Urothelium cell line (cell line): ENCODE measurements at regions not wholly inside any gene's neighbourhood (a gene's known extent, or its start where the extent isn't known, plus 50 kb on each side); places are given as distances from the start of the nearest gene placed in this dataset.
"Not testable (repeated sequence)": the region's sequence is repeated elsewhere in the genome, so short reads cannot be mapped to it uniquely, and the experiment has no call there.

Experiments used
- DNase-seq: peaks from one replicate; pipeline ENCODE4 v3.0.0; 2011; ENCODE audit warnings: low spot score, mixed read lengths
- FAIRE-seq: peaks from 2 replicates; lab custom pipeline; 2011; peaks lifted over from hg19 to GRCh38; lab: Jason Lieb, UNC

DNA sequence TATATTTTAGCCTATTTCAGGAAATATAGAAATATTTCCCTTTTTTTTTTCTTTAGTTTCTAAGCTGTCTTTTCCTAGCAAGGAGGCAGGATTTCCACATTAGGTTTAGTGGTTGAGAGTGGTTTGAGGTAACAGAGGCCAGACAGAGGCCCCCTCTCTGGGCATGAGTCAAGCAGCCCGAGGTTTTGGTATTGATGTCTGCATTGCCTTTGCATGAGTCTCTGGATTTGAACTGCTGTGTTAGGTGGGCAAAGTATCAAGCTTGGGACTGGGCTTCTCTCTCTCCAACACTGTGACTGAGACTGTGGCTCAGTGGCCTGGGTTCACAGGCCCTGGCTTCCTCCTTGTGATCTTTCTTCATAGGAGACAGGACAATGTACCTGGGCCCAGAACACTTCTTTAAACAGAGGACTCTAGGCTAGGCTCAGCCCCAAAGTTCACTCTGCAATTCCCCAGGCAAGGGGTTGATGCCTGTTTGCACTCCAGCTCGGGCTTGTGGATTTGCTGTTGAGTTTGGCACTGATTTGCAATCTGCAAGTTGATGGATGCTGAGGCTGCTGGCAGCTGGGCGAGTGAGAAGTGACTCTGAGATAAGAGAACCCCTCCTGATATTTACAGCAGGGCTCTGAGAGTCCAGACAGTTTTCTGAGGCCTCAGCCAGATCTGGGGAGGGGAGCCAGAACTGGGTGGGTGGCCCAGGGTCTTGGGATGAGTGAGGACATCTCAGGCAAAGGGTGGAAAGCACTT is 271.2 kb downstream of the EN1 start:
- peak; percentile 23 for FAIRE-seq
- no peak for DNase-seq

DNA sequence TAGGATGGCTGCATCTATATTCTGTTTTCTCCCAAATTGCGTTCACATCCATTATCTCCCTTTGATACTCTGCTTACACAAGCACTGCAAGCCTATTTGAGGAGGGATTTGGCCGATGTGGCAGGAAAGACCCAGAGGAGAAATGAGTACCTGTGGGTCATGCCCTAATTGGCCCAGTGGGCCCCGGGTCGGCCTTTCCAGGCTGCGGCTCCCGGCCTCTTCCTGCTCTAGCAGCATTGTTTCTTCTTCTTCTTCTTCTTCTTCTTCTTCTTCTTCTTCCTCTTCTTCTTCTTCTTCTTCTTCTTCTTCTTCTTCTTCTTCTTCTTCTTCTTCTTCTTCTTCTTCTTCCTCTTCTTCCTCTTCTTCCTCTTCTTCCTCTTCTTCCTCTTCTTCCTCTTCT is 275.1 kb downstream of the EN1 start:
- not testable (repeated sequence) for DNase-seq, FAIRE-seq

DNA sequence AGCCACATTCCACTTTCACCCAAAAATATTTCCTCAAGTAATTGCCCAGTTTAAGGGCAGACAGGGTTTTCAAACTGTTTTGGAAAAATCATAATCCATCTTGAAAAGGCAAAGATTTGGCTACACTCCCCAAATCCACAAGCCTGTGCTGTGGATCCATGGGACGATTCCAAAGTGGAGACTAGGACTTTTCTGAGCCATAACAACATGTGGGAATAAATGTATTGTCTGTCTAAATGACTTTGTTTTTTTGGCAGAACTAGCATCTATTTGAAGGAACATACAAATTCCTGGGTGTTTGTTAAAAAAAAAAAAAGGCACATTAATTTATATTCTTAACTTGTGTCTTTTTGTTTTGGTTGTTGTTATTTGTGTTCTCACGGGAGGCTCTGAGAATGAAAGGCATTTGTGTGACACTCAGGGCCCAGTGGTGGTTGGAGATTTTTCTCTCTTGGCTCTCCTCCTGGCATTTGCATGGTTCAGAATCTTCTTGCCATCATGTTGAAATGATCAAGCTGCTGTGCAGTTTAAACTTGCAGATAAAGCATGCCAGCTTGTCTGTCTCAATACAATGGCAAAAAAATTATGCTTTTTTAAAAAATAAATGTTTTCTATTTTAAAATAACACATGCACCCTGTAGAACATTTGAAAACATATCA is 277.4 kb downstream of the EN1 start:
- no peak for DNase-seq
- FAIRE-seq: peak; percentile 30

DNA sequence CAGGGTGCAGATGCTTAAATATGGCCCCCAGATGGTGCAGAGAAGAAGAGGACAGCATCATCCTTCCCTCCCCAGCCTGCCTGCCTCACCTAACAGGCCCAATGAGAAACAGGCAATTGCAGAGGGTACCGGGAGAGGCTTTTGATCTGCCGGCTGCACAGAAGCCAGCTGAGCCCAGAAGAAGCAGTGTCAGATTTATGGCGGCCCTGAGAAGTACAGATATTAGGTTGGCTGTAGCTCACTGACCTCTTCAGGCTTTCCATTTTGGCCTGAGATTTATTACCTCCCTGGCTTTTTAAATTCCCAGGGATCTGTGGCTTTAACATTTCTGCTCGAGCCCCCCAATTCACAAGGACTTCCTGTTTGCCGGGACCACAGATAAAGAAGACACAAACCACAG is 278.7 kb downstream of the EN1 start:
- DNase-seq (no peak), FAIRE-seq (no peak)

DNA sequence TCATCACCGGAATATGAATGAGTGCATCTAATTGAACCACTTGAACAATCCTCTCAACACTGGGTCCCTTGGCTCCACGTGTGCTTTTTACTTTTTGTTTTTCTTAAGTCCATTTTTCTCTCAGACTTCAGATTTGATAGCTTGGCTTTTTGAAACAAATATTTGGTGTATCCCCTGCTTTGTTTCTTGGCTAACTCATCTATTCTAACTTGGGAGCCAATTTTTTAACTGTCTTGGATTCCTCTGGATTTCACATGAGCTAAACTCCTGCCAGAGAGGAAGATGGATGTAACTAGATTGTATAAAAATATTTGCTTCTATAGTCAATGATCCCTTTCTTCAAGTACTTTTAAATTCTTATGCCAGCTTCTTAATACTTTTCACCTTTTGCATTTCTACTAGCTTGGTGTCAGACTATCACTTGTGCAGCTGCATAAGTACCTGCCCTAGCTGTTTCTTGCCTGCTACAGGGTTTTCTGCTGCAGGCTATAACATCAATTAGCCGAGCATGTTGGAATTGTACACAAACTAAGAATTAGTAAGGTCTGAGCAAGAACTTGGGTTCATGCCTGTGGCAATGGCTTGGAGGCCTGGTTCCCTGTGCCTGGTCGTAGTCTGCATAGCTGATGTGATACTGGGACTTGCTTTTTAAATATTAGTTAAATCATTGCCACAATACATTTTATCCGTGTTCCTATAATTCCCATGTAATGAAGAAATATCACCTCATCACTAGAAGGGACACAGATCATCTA is 281.5 kb downstream of the EN1 start:
- FAIRE-seq (no peak), DNase-seq (no peak)

DNA sequence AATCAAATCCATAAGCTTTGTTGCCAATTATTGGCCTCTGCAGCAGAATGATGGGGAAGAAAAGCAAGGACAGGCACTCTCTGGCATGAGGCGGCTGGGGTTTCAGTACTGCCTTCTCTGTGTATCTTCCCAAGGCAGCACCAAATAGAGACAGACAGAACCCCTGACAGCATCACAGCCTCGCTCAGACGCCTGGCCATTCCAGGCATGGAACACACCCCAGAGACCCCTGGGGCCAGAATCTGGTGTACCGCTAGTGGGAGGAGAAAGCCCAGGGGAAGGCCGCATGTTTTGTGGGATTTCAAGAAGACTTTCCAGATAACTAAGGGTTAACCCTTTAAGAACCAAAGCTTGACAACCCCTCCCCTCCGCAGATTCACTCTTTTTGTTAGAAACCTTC is 282.1 kb downstream of the EN1 start:
- FAIRE-seq (no peak), DNase-seq (no peak)

DNA sequence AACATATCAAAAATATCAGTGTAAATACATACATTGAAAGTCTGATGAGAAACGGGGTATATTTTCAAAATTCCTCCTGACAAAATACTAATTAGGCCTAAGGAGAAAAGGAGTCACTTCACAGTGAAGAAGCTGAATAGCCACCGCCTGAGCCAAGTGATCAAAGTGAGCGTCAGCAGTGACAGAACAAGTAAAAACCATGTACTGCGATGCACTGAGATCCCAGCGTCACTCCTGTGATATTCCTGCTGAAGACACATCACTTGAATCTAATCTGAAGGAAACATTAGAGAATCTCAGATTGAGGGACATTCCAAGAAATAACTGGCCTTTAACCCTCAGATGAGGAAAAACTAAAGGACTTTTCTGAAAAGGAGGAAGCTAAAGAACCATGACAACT is 285.3 kb downstream of the EN1 start:
- DNase-seq: no peak
- FAIRE-seq: no peak

DNA sequence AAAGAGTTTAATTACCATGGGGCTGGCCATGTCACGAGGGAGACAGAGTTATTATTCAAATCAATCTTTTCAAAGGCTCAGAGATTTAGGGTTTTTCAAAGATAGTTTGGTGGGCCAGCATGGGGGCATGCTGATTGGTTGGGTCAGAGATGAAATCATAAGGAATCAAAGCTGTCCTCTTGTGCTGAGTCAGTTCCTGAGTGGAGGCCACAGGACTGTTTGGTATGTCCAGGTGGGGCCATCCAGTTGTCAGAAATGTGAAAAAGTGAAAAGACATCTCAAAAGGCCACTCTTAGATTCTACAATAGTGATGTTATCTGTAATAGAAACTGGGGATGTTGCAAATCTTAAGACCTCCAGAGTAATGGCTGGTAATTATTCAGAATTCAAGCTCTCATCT is 288.6 kb downstream of the EN1 start:
- FAIRE-seq: no peak
- DNase-seq: no peak

DNA sequence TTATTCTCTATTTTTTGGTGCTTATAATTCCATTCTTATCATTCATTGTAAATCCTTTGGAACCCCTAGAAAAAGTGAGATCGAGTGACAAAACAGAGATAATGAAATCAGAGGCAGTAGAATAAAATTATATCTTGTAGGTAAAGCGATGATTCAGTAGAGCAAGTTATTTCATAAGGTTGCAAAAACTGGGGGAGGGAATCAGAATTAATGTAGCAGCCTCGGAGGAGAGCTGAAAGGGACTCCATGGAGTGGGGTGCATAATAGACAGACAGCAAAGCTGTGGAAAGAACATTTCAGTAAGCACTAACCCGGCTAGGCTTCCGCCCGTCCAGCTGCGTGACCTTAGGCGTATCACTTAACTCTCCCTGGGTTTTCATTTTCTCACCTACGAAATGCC is 289.7 kb downstream of the EN1 start:
- FAIRE-seq (no peak), DNase-seq (no peak)

DNA sequence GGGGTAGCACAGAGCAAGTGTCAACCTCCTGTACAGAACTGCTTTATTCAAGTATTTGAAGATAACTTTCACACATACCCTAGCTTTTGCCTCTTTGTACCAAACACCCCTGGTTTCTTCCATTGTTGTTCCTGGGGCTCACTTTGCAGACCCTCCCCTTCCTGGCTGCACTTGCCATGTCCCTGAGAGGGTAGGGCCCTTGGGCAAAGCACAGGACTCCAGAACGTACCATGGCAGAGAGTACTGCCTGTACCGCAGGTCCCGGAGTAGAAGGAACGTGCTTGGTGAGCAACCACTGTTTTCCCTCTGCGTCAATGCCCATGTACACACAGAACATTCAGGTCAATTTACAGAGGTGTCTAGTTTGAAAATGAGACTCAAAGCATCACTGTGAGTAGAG is 290.4 kb downstream of the EN1 start:
- no peak for FAIRE-seq
- DNase-seq: no peak

DNA sequence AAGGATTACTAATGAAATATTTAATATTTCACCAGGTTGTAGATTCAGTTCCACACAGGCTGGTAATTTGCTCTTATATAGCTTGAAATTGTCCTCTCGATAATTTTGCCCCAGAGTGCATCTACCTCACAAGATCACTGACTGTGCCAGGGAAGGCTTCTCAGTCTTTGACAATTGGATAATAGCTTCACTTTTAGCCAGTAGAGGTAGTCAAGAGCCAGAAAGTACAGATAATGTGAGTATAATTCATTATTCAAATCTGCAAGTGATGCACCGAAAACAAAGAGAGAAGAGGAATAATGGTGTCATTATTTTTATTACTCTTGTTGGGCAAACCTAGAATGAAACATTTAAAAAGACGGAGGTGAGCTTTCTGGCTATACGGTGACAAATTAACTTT is 292.8 kb downstream of the EN1 start:
- FAIRE-seq: no peak
- no peak for DNase-seq

DNA sequence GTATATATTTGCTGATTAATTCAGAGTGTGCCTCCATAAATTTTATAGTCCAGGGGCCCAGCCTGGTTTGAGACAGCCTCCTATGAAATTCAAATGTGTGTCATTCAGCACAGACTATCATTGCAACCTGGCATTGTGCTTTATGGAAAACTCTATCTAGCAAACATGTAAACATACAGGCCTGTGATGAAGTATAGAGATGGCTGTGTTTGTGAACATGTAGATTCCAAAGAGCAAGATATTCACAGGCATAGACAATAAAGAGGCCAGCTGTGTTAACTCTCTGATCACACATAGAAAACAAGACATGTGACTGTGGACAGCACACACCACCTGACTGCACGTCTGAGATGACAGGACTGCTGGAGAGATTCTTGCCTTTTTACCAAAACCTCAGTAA is 297.9 kb downstream of the EN1 start:
- DNase-seq: no peak
- no peak for FAIRE-seq

DNA sequence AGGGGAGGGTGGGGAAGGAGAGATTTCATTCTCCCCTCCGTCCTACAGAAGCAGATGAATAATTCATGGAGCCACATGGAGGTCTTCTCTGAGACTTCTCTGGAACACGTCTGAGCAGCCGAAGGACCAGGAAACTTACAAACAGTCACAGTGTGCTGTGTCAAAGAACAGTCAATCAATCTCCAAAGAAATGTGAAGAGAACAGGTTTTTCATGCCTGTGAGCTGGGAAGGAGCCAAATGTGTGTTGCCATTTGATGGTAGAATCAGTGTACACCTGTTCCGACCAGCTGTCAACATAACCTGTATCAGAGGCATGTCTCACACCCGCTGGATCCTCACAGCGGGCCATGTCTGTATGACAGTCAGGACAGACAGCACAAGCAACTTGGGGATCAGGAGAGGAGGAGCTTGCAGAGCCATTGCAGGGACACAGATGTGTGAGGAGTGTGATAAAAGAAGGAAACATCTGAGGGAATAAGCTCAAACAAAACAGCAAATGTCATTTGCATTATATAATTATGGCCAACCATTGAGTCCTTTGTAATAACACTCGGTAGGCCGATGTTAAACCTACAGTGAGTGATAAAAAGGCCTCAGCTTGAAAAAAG is 298.5 kb downstream of the EN1 start:
- FAIRE-seq (no peak), DNase-seq (no peak)

DNA sequence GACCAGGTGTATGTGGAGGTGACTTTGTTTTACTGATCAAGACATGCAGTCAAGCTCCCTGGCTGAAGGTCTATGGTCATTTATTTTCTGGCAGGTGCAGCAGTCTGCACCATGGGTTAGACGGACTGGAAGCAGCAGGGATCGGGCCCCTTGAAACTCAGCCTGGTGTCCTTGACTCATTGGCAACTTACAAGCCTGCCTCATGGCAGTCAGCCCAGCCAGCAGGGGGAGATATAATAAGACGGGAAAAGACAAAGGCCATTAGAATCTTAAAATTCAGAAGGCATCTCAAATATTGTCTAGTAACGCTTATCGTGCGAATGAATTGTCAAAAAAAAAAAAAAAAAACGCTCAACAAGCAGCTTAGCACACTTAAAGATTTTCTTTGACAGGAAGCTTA is 308.2 kb downstream of the EN1 start:
- DNase-seq (peak; percentile 20), FAIRE-seq (no peak)

DNA sequence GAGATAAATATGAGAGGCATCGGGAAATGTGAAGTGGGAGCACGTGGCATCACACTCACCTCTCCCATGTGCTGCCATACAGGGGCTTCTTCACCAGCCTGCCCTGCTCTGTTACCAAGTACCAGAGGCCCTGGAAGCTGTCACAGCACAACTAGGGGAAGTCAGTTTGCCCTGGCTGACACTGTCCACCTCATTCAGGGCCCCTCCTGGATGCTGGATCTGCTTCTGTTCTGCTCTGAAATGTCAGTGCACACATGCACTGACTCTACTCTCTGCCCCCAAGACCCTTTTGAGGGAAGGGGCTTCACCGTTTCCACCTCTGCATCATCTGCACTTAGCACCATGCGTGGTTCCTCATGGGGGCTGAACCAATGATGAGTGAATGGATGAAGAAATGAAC is 311.1 kb downstream of the EN1 start:
- DNase-seq (no peak), FAIRE-seq (no peak)

DNA sequence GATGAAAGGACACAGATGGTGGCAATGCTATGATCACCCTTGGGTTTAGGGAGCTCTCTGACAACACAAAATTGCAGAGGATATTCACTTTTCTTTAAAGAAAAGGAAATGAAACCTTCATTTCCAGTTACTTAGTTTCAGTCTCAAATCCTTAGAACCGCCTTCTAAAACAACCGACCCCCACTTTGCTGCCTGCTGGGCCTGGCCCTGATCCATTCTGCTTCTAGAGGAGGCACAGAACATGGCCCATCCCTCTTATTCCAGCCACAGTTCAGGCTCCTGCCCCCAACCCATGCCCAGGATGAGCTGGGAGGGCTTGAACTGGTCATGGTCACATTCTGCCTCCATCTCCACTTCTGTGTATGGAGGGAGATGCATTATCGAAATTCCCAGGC is 311.6 kb downstream of the EN1 start:
- no peak for FAIRE-seq
- DNase-seq: no peak

DNA sequence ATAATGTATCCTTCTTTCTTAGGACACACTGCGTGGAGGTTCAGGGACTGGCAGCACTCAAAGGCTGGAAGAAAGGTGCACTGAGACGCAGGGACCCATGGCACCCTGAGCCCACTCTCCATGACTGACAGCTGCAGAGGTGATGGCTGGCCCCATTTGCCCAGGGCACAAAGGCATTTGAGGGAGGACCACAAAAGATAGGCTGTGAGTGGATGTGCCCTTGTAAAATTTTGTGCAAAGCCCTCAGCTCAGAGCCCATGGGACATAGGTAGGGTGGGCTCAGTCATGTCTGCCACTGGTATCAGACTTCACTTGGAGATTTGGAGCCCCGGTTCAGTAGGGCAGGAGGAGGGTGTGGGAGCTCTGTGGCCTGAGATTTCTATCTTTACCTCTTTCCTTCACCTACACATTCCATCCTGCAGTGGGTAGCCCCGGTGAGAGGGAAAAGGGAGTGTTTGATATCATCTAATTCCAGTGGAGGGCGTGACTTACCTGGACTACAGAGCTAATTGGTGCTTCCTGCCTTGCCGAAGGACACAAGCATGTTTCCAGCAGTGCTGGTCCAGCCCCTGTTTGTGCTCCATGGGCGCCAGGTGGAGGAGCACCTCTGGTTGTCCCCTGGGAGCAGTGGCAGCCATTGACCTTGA is 312.2 kb downstream of the EN1 start:
- no peak for FAIRE-seq
- no peak for DNase-seq

DNA sequence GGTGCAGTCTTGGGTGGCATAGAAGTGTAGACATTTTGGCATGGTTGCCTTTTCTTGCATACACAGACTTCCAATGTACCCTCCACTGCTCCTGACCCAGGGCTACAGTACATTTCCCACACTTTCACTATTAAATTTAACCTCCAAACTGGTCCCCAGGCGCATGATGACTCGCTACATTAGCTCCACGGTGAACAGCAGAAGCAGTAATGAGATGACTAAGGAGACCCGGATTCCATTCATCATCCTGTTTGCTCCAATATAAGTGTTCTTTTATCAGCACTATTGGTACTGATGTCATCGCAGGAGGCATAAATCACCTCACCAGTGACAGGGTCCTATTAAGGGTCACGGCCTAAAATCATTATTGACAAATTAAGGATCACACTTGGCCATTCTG is 316.5 kb downstream of the EN1 start:
- peak; percentile 47 for DNase-seq
- peak; percentile 32 for FAIRE-seq

DNA sequence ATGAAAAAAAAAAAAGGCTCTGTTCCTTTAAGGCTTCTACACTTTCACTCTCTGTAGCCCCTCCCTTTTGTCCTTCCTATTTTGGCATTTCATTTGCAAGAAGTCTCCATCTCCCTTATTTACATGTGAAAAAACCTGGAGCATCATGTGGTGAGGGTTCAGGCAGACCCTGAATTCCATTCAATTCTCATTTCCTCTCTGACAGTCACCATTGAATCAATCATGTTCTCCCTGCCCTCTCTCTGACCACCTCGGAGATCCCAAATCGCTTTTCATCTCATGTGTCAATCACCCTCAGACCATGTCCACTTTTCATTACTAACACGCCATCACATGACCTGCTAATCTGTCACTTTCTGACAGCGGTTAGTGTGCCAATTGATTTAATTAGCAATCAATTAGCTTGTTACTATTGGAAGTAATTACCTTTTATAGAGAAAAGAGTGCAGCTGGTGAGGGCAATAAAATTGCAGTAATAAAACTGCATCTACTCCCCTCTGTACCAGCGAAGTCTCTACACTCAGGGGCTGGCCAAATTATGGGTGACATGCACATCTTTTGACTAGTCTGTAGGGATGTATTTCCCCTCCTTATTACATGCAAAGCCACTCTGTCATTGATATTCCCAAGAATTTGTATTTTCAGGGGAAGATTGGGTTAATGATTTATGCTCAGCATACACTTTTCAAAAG is 317.4 kb downstream of the EN1 start:
- DNase-seq (no peak), FAIRE-seq (peak; percentile 30)

DNA sequence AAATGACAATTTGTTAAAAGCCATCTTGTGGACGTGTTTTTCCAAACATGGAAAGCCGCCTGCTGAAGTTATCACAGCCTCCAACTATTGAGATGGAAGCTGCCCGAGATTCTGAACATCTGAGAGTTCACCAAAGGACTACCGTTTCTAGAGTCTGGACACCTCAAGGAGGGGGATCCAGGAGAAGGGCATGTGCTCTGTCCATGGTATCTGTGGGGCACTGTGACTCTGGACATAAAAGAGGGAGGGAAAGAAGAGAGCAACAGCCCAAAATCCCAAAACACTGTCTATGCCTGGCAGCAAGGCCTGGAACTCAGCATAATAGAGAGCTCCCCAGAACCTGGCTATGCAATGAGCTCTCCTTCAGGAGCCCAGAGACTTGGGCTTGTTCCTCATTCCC is 319.9 kb downstream of the EN1 start:
- DNase-seq (no peak), FAIRE-seq (no peak)

DNA sequence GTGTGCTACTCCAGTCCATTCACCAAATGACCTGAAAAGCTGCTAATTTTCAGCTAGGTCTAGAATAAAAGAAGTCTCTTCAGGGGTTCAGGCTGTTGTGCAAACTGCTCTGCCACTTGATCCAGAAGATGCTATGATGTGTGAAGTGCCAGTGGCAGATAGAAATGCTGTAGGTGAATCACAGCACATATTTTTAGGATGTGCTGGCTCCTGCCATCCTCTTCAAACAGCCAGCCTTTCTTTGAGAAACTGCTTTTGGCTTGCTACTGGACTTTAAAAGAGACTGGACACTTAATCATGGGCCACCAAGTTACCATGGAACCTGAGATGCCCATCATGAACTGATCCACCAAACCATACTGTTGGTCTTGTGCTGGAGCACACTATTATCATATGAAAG is 322.1 kb downstream of the EN1 start:
- no peak for FAIRE-seq
- DNase-seq: no peak
